Endothelial cell of umbilical vein (primary cell): ENCODE measurements at regions not wholly inside any gene's neighbourhood (a gene's known extent, or its start where the extent isn't known, plus 50 kb on each side); places are given as distances from the start of the nearest gene placed in this dataset.

ENCODE experiments used
- EZH2 ChIP-seq: IDR thresholded peaks from 2 replicates; pipeline ENCODE4 v1.6.1; 2012; ENCODE audit warnings: borderline replicate concordance, low read depth, mild to moderate bottlenecking, moderate library complexity, low read length, inconsistent platforms; ENCODE audit not compliant: severe bottlenecking
- GATA2 ChIP-seq: IDR thresholded peaks from 2 replicates; pipeline ENCODE4 v1.7.0; 2011; ENCODE audit warnings: low read depth, mild to moderate bottlenecking, moderate library complexity, mixed read lengths, low read length; ENCODE audit not compliant: insufficient read length, insufficient read depth
- JUN ChIP-seq: IDR thresholded peaks from 2 replicates; pipeline ENCODE4 v1.6.1; 2011; ENCODE audit warnings: borderline replicate concordance, low read depth; ENCODE audit not compliant: insufficient read length, insufficient read depth
- MYC ChIP-seq: IDR thresholded peaks from one replicate; pipeline ENCODE4 v1.6.1; 2011; ENCODE audit warnings: mild to moderate bottlenecking, low read depth, low read length
- POLR2A ChIP-seq: IDR thresholded peaks from 2 replicates; pipeline ENCODE4 v1.6.1; 2012; ENCODE audit warnings: low read depth, mild to moderate bottlenecking, control low read depth, low read length
- POLR2AphosphoS5 ChIP-seq: IDR thresholded peaks from 2 replicates; pipeline ENCODE4 v1.6.1; 2012; ENCODE audit warnings: low read depth, mild to moderate bottlenecking, control low read depth, low read length, moderate library complexity; ENCODE audit not compliant: insufficient read depth
- TF ChIP-seq, protein P1 (sequence below), 2 donors: IDR thresholded peaks; 1 replicate in 1 of 2; 2 replicates in 1 of 2; pipeline ENCODE4 v1.5.1; 2011; ENCODE audit warnings: low read length in 2 of 2, mild to moderate bottlenecking in 2 of 2, moderate library complexity in 2 of 2, control low read depth in 1 of 2, inconsistent platforms in 1 of 2, low read depth in 1 of 2; ENCODE audit not compliant: insufficient read depth in 1 of 2; ENCODE audit errors: extremely low read depth in 1 of 2

- no peak for TF ChIP-seq POLR2A
- TF ChIP-seq, protein P1, sequence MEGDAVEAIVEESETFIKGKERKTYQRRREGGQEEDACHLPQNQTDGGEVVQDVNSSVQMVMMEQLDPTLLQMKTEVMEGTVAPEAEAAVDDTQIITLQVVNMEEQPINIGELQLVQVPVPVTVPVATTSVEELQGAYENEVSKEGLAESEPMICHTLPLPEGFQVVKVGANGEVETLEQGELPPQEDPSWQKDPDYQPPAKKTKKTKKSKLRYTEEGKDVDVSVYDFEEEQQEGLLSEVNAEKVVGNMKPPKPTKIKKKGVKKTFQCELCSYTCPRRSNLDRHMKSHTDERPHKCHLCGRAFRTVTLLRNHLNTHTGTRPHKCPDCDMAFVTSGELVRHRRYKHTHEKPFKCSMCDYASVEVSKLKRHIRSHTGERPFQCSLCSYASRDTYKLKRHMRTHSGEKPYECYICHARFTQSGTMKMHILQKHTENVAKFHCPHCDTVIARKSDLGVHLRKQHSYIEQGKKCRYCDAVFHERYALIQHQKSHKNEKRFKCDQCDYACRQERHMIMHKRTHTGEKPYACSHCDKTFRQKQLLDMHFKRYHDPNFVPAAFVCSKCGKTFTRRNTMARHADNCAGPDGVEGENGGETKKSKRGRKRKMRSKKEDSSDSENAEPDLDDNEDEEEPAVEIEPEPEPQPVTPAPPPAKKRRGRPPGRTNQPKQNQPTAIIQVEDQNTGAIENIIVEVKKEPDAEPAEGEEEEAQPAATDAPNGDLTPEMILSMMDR (IDR thresholded peaks at IDR 0.05; ENCODE audit: extremely low read depth in 1 of 2, insufficient read depth in 1 of 2, low read depth in 1 of 2, low read length in 2 of 2) = no peak
- TF ChIP-seq EZH2 = no peak
- no peak for TF ChIP-seq POLR2AphosphoS5
- TF ChIP-seq MYC = no peak
- no peak for TF ChIP-seq JUN
- TF ChIP-seq GATA2 = no peak
These were observed 81.9 kb upstream of the AUTS2 start for GRCh38 chr7:69516238-69516820.
